BLaER1 treated with 17β-estradiol and CSF1 and Interleukin-3, amounts not matched to agents 10 nM and 100 nM (cell line): ENCODE measurements at regions not wholly inside any gene's neighbourhood (a gene's known extent, or its start where the extent isn't known, plus 50 kb on each side); places are given as distances from the start of the nearest gene placed in this dataset.

Source experiments
- H3K27ac ChIP-seq, 11 experiments: shearing (Covaris generic); formaldehyde crosslinking; 2 replicates each; pipeline ENCODE4 v1.8.1; 2022
- H3K27me3 ChIP-seq, 11 experiments: shearing (Covaris generic); formaldehyde crosslinking; 2 replicates each; pipeline ENCODE4 v1.8.1; 2022
- H3K36me3 ChIP-seq, 11 experiments: shearing (Covaris generic); formaldehyde crosslinking; 2 replicates each; pipeline ENCODE4 v1.8.1; 2022
- H3K4me1 ChIP-seq, 10 experiments: shearing (Covaris generic); formaldehyde crosslinking; 2 replicates each; pipeline ENCODE4 v1.8.1; 2022
- H3K4me2 ChIP-seq, 11 experiments: shearing (Covaris generic); formaldehyde crosslinking; 2 replicates each; pipeline ENCODE4 v1.8.1; 2022
- H3K4me3 ChIP-seq, 10 experiments: shearing (Covaris generic); formaldehyde crosslinking; 2 replicates each; pipeline ENCODE4 v1.8.1; 2022
- H3K9ac ChIP-seq, 11 experiments: shearing (Covaris generic); formaldehyde crosslinking; 2 replicates each; pipeline ENCODE4 v1.8.1; 2022
- H3K9me3 ChIP-seq, 11 experiments: shearing (Covaris generic); formaldehyde crosslinking; replicated peaks in 1 of 11; 2 replicates each; pipeline ENCODE4 v1.8.1; 2022
- H4K20me1 ChIP-seq, 11 experiments: shearing (Covaris generic); formaldehyde crosslinking; 2 replicates each; pipeline ENCODE4 v1.8.1; 2022
- Cebpa-rat ChIP-seq, 11 experiments: shearing (Covaris generic); IDR thresholded peaks; 2 replicates each; pipeline ENCODE4 v1.8.1; 2022

- H3K9ac ChIP-seq: no peak overlapping the region
- no peak overlapping the region for H3K4me2 ChIP-seq
- no peak for TF ChIP-seq Cebpa-rat (IDR thresholded peaks at IDR 0.05)
- H3K4me1 ChIP-seq: no peaks in the 10 kb centered on the region
- no peak overlapping the region for H3K4me3 ChIP-seq
- no peaks in the 10 kb centered on the region for H3K36me3 ChIP-seq
- H3K9me3 ChIP-seq: peaks cover 0 to 9% (median 6%) of the 10 kb centered on the region in 11 experiments; a peak in 12 of 22 replicates
- H3K27me3 ChIP-seq: no peaks in the 10 kb centered on the region
- no peak overlapping the region for H3K27ac ChIP-seq
- H4K20me1 ChIP-seq: no peaks in the 10 kb centered on the region
Measured at GRCh38 chr2:13901526-13901925, 731.0 kb upstream of the LRATD1 start.

DNA sequence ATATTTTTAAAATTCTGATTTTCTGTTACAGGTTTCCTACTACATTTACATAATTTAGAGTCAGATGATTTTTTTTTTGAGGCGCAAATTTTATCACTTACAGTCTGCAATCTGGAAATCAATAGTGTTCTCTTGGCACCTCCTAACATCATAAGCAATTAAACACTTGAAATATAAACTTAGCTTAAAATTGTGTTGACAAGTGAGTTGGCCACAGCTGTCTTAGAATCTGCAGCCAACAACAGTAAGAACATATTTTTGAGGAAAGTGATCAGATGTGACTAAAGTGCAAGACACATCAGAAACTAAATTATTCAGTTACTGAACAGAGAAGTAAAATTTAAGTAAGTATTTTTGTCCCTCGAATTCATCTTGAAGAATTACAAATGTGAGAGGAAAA lies 726.7 kb upstream of the LRATD1 start:
- no peak overlapping the region for H3K4me2 ChIP-seq
- no peaks in the 10 kb centered on the region for H3K27me3 ChIP-seq
- no peaks in the 10 kb centered on the region for H3K4me1 ChIP-seq
- no peaks in the 10 kb centered on the region for H3K36me3 ChIP-seq
- no peaks in the 10 kb centered on the region for H4K20me1 ChIP-seq
- no peaks in the 10 kb centered on the region for H3K9me3 ChIP-seq
- no peak overlapping the region for H3K9ac ChIP-seq
- no peak for TF ChIP-seq Cebpa-rat (IDR thresholded peaks at IDR 0.05)
- no peak overlapping the region for H3K4me3 ChIP-seq
- H3K27ac ChIP-seq: no peak overlapping the region

DNA sequence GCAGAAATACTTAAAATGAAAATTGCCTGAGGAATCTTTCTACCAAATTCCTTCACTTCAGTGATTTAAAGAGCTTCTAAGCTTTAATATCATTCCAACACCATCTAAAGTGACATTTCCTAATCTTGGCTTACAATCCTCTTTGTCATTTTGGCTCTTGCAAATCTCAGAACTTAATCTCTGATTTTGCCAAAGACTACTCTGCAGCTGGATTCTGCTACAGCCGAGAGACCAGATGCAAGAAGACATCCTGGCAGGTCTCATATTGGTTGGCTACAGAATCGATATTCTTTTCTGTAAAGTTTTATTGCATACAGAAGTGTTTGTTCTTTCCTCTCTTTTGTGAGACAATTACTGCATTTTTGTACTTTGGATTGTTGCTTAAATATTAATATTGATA lies 716.5 kb upstream of the LRATD1 start:
- Histone ChIP-seq H4K20me1 (no peaks in the 10 kb centered on the region), H3K27ac (no peak overlapping the region), H3K4me3 (no peak overlapping the region), H3K9me3 (no peaks in the 10 kb centered on the region), H3K9ac (no peak overlapping the region), H3K27me3 (no peaks in the 10 kb centered on the region), H3K4me1 (no peaks in the 10 kb centered on the region), H3K36me3 (no peaks in the 10 kb centered on the region), H3K4me2 (no peak overlapping the region)
- TF ChIP-seq Cebpa-rat (IDR thresholded peaks at IDR 0.05): no peak

DNA sequence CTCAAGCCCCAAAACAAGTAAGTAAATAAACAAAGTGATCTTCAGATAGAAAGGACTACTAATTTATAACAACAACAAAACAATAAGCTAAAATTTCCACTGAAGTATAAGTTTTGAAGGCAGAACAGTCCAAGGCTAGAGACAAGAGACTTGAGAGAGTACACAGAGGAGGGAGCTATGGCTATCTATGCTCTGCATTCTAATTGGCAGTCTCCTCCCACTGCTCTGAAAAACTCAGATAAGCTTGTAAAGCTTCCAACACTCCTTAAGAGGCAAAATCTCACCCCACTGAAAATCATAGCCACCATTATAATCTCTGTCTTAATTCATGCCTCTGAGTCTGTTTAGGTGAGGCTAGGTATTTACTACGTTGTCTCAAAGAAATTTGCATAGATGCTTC lies 714.6 kb upstream of the LRATD1 start:
- no peak overlapping the region for H3K27ac ChIP-seq
- no peak for TF ChIP-seq Cebpa-rat (IDR thresholded peaks at IDR 0.05)
- no peak overlapping the region for H3K4me3 ChIP-seq
- H3K4me2 ChIP-seq: no peak overlapping the region
- peaks cover 0 to 15% (median 5%) of the 10 kb centered on the region in 11 experiments; a peak in 5 of 22 replicates for H3K9me3 ChIP-seq
- H4K20me1 ChIP-seq: no peaks in the 10 kb centered on the region
- H3K27me3 ChIP-seq: no peaks in the 10 kb centered on the region
- no peaks in the 10 kb centered on the region for H3K36me3 ChIP-seq
- no peak overlapping the region for H3K9ac ChIP-seq
- no peaks in the 10 kb centered on the region for H3K4me1 ChIP-seq

DNA sequence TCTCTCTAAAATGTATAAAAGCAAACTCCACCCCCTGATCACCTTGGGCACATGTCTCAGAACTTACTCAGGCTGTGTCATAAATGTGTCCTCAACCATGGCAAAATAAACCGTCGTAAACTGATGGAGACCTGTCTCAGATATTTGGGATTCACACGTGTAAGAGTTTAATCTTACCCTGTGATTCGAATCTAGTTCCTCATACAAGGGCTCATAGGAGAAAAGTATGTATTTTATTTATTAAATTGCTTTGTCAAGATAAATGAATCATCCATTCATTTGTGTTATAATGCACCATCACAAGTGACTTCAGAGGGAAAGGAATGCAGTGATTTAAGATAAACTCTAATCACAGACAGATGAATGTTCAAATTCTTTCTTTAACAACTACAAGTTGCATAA lies 712.5 kb upstream of the LRATD1 start:
- Histone ChIP-seq H4K20me1 (no peaks in the 10 kb centered on the region), H3K4me1 (no peaks in the 10 kb centered on the region), H3K36me3 (no peaks in the 10 kb centered on the region), H3K27ac (no peak overlapping the region), H3K9me3 (peaks cover 0 to 15% (median 5%) of the 10 kb centered on the region in 11 experiments; a peak in 5 of 22 replicates), H3K9ac (no peak overlapping the region), H3K27me3 (no peaks in the 10 kb centered on the region), H3K4me3 (no peak overlapping the region), H3K4me2 (no peak overlapping the region)
- TF ChIP-seq Cebpa-rat (IDR thresholded peaks at IDR 0.05): no peak

GRCh38 chr2:13921245-13921644 lies 711.3 kb upstream of the LRATD1 start:
- Histone ChIP-seq H3K27ac (no peak overlapping the region), H4K20me1 (no peaks in the 10 kb centered on the region), H3K4me1 (no peaks in the 10 kb centered on the region), H3K9ac (no peak overlapping the region), H3K4me3 (no peak overlapping the region), H3K4me2 (no peak overlapping the region), H3K36me3 (no peaks in the 10 kb centered on the region), H3K9me3 (peaks cover 0 to 15% (median 5%) of the 10 kb centered on the region in 11 experiments; a peak in 5 of 22 replicates), H3K27me3 (no peaks in the 10 kb centered on the region)
- TF ChIP-seq Cebpa-rat (IDR thresholded peaks at IDR 0.05): no peak

DNA sequence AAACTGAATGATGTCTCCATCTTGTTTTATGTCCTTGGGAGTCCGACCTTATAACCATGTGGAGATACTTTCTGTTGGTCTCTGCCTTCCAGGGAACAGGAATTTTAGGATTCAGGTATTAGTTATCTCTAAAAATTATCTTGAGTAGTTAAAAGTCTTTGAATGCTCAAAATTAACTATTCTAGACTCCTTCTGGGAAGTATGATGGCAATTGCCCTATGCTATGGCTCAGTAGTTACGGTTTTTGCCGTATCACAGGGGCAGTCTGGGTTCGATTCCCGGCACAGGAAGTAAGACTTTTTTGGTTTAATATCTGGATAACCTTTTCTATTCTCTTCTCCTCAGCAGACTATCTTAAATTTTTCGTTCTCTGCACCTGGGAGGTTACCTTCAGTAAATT lies 708.7 kb upstream of the LRATD1 start:
- Histone ChIP-seq H3K27ac (no peak overlapping the region), H3K4me3 (no peak overlapping the region), H3K27me3 (no peaks in the 10 kb centered on the region), H3K4me2 (no peak overlapping the region), H3K9ac (no peak overlapping the region), H3K36me3 (no peaks in the 10 kb centered on the region), H3K9me3 (peaks cover 0 to 15% (median 5%) of the 10 kb centered on the region in 11 experiments; a peak in 5 of 22 replicates), H4K20me1 (no peaks in the 10 kb centered on the region), H3K4me1 (no peaks in the 10 kb centered on the region)
- TF ChIP-seq Cebpa-rat (IDR thresholded peaks at IDR 0.05): no peak

DNA sequence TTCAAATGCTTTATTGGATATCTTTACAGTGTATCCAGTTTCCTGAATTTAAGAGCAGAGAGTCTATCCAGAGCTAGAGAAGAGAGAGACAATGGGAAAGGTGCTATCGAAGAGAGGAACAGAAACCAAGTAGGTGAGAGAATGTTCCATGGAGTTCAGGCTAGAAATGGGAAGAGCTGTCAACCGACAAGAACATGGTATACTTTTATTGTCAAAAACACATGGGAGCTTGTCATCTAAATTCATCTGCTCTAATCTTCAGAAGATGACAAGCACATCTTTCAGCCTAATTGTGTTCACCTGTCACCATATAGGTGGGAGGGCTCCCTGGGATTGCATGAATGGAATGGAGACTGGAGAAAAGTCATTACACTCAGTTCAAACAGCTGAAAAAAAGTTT lies 690.4 kb upstream of the LRATD1 start:
- Histone ChIP-seq H3K4me2 (no peak overlapping the region), H3K4me1 (no peaks in the 10 kb centered on the region), H4K20me1 (no peaks in the 10 kb centered on the region), H3K9ac (no peak overlapping the region), H3K27ac (no peak overlapping the region), H3K9me3 (no peaks in the 10 kb centered on the region), H3K27me3 (no peaks in the 10 kb centered on the region), H3K36me3 (no peaks in the 10 kb centered on the region), H3K4me3 (no peak overlapping the region)
- no peak for TF ChIP-seq Cebpa-rat (IDR thresholded peaks at IDR 0.05)

DNA sequence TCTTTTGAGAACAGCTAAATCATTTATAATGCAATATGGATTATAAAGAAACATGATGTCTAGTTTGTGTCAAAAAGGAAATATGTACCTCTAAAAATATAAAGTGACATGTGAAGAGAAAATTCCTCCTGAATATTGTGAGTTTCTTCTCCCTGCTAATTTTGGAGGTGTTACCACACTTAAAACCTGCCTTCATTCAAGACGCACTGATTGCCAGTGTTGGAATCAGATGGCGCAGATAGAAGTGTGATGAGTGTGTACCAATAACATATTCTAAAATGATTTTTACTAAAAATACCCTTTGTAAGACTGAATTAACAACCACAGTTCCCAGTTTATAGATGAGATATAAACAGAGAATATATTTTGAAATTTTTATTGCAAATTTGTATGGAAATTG lies 681.8 kb upstream of the LRATD1 start:
- Histone ChIP-seq H3K4me3 (no peak overlapping the region), H3K4me2 (no peak overlapping the region), H3K9me3 (no peaks in the 10 kb centered on the region), H3K27ac (no peak overlapping the region), H3K9ac (no peak overlapping the region), H3K36me3 (no peaks in the 10 kb centered on the region), H3K27me3 (no peaks in the 10 kb centered on the region), H3K4me1 (no peaks in the 10 kb centered on the region), H4K20me1 (no peaks in the 10 kb centered on the region)
- no peak for TF ChIP-seq Cebpa-rat (IDR thresholded peaks at IDR 0.05)

DNA sequence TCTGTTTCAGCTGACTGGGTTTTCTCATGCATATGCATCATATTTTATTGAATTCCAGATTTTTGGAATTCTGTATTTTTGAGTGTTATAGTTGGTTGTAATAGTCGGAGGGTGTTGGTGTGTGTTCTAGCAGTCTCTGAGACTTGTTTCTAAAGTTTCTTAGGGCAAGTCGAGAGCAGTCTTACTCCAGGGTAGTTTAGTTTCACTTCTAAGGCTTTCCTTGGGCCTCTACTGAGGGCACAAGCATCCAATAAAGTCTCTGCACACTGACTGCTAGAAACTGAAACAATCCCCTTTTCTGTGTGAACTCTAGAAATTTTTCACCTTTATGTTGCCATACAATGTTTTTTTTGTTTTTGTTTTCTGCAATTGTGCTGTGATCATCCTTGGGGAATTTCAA lies 663.7 kb upstream of the LRATD1 start:
- no peaks in the 10 kb centered on the region for H3K9me3 ChIP-seq
- H3K4me3 ChIP-seq: no peak overlapping the region
- H4K20me1 ChIP-seq: no peaks in the 10 kb centered on the region
- no peak overlapping the region for H3K4me2 ChIP-seq
- H3K9ac ChIP-seq: no peak overlapping the region
- H3K36me3 ChIP-seq: no peaks in the 10 kb centered on the region
- no peak overlapping the region for H3K27ac ChIP-seq
- no peaks in the 10 kb centered on the region for H3K27me3 ChIP-seq
- no peak for TF ChIP-seq Cebpa-rat (IDR thresholded peaks at IDR 0.05)
- H3K4me1 ChIP-seq: no peaks in the 10 kb centered on the region
